SU-DHL-6 (cell line): ENCODE measurements at regions not wholly inside any gene's neighbourhood (a gene's known extent, or its start where the extent isn't known, plus 50 kb on each side); places are given as distances from the start of the nearest gene placed in this dataset.
A peak's percentile ranks its signal among the peaks of the same experiment; 100 is the strongest.

Source experiments
- H2AFZ ChIP-seq: fragments of 200-600 bp; sonication (generic); 2 replicates; pipeline ENCODE4 v1.6.1; 2014; ENCODE audit warnings: low read depth, mild to moderate bottlenecking, moderate library complexity, mixed read lengths, antibody characterized with exemption, low read length; ENCODE audit not compliant: severe bottlenecking
- H3F3A ChIP-seq: fragments of 200-600 bp; shearing (Covaris generic); 2 replicates; pipeline ENCODE4 v1.6.0; 2016; ENCODE audit warnings: antibody characterized with exemption, mild to moderate bottlenecking; ENCODE audit not compliant: insufficient read depth
- H3K27ac ChIP-seq: fragments of 200-600 bp; sonication (generic); 2 replicates; pipeline ENCODE4 v1.5.1; 2016; ENCODE audit warnings: low read depth, mild to moderate bottlenecking, low read length, moderate library complexity, mixed read lengths
- H3K27me3 ChIP-seq: fragments of 200-600 bp; sonication (generic), shearing (Covaris generic); 2 replicates; pipeline ENCODE4 v1.6.0; 2014; ENCODE audit warnings: mild to moderate bottlenecking, low read length
- H3K36me3 ChIP-seq: fragments of 200-600 bp; sonication (generic); 2 replicates; pipeline ENCODE4 v1.6.1; 2014; ENCODE audit warnings: mild to moderate bottlenecking, low read length, mixed read lengths
- H3K4me2 ChIP-seq: fragments of 300-600, 200-600 bp; shearing (Covaris generic), sonication (generic); 2 replicates; pipeline ENCODE4 v1.6.0; 2014; ENCODE audit warnings: low read length, low read depth, mild to moderate bottlenecking; ENCODE audit not compliant: poor library complexity, severe bottlenecking
- H3K4me3 ChIP-seq: fragments of 200-600 bp; sonication (generic); 2 replicates; pipeline ENCODE4 v1.5.1; 2014; ENCODE audit warnings: antibody characterized with exemption, low read length, mild to moderate bottlenecking, mixed read lengths; ENCODE audit not compliant: insufficient read depth, poor library complexity, severe bottlenecking
- H3K79me2 ChIP-seq: fragments of 200-600 bp; sonication (generic); 2 replicates; pipeline ENCODE4 v1.6.1; 2014; ENCODE audit warnings: mild to moderate bottlenecking, low read length, moderate library complexity; ENCODE audit not compliant: insufficient read depth
- H3K9ac ChIP-seq: fragments of 200-600 bp; sonication (generic); 2 replicates; pipeline ENCODE4 v1.7.0; 2014; ENCODE audit warnings: mild to moderate bottlenecking, low read length
- H3K9me2 ChIP-seq: fragments of 200-600 bp; sonication (generic); replicated peaks from 2 replicates; pipeline ENCODE4 v1.6.1; 2014; ENCODE audit warnings: low read length; ENCODE audit not compliant: insufficient read depth
- H3K9me3 ChIP-seq: fragments of 200-600 bp; sonication (generic); 2 replicates; pipeline ENCODE4 v1.6.1; 2014; ENCODE audit warnings: low read length, mixed read lengths; ENCODE audit not compliant: insufficient read depth
- H4K20me1 ChIP-seq: fragments of 200-600 bp; sonication (generic); 2 replicates; pipeline ENCODE4 v1.6.1; 2014; ENCODE audit warnings: low read depth, mild to moderate bottlenecking, antibody characterized with exemption, low read length, moderate library complexity, mixed read lengths
- CTCF ChIP-seq: fragments of 200-600 bp; sonication (generic); IDR thresholded peaks from one replicate; pipeline ENCODE4 v1.5.1; 2017; ENCODE audit warnings: antibody characterized with exemption, mild to moderate bottlenecking, low read length, moderate library complexity; ENCODE audit not compliant: insufficient read depth, poor library complexity, severe bottlenecking
- EZH2phosphoT487 ChIP-seq: fragments of 200-600 bp; sonication (generic), shearing (Covaris generic); conservative IDR thresholded peaks from 2 replicates; pipeline ENCODE4 v1.6.1; 2018; ENCODE audit warnings: mild to moderate bottlenecking, antibody characterized with exemption, low read length, moderate library complexity, mixed read lengths

GRCh38 chr4:128558896-128559679 is 250.4 kb upstream of the JADE1 start:
- no peaks in the 10 kb centered on the region for H3K27me3 ChIP-seq
- H3K4me3 ChIP-seq: no peak overlapping the region
- H2AFZ ChIP-seq: no peak overlapping the region
- H3K9me2 ChIP-seq: no peaks in the 10 kb centered on the region
- TF ChIP-seq CTCF: no peak
- no peak for TF ChIP-seq EZH2phosphoT487
- H3K79me2 ChIP-seq: no peaks in the 10 kb centered on the region
- H3F3A ChIP-seq: no peaks in the 10 kb centered on the region
- no peaks in the 10 kb centered on the region for H4K20me1 ChIP-seq
- no peaks in the 10 kb centered on the region for H3K9me3 ChIP-seq
- H3K27ac ChIP-seq: no peak overlapping the region
- no peak overlapping the region for H3K9ac ChIP-seq
- H3K36me3 ChIP-seq: no peaks in the 10 kb centered on the region
- H3K4me2 ChIP-seq: no peak overlapping the region

- H3K9ac ChIP-seq: no peak overlapping the region
- no peaks in the 10 kb centered on the region for H4K20me1 ChIP-seq
- no peaks in the 10 kb centered on the region for H3K9me3 ChIP-seq
- TF ChIP-seq CTCF (no peak), EZH2phosphoT487 (no peak)
- no peak overlapping the region for H3K27ac ChIP-seq
- H3F3A ChIP-seq: no peaks in the 10 kb centered on the region
- H2AFZ ChIP-seq: no peak overlapping the region
- H3K27me3 ChIP-seq: no peaks in the 10 kb centered on the region
- no peak overlapping the region for H3K4me2 ChIP-seq
- H3K4me3 ChIP-seq: no peak overlapping the region
- H3K36me3 ChIP-seq: no peaks in the 10 kb centered on the region
- H3K79me2 ChIP-seq: no peaks in the 10 kb centered on the region
- H3K9me2 ChIP-seq: no peaks in the 10 kb centered on the region
Observed at GRCh38 chr4:128556756-128557155, 252.7 kb upstream of the JADE1 start.

- Histone ChIP-seq H3K9me2 (no peaks in the 10 kb centered on the region), H3K4me2 (peak overlapping the region; percentile 46), H3F3A (no peaks in the 10 kb centered on the region), H3K79me2 (no peaks in the 10 kb centered on the region), H3K27ac (no peak overlapping the region), H3K9me3 (no peaks in the 10 kb centered on the region), H3K27me3 (no peaks in the 10 kb centered on the region), H4K20me1 (no peaks in the 10 kb centered on the region), H2AFZ (peak overlapping the region; percentile 64), H3K4me3 (no peak overlapping the region), H3K9ac (0 out of 2 replicates have a peak overlapping the region, but pooled peaks have one; percentile 8), H3K36me3 (no peaks in the 10 kb centered on the region)
- TF ChIP-seq EZH2phosphoT487: no peak
- TF ChIP-seq CTCF: no peak
Observed at GRCh38 chr4:128553686-128554515, 255.6 kb upstream of the JADE1 start.
